HG02763 (cell line): ENCODE measurements at regions not wholly inside any gene's neighbourhood (a gene's known extent, or its start where the extent isn't known, plus 50 kb on each side); places are given as distances from the start of the nearest gene placed in this dataset.
"Not testable (repeated sequence)": the region's sequence is repeated elsewhere in the genome, so short reads cannot be mapped to it uniquely, and the experiment has no call there.

Experiments
- ATAC-seq: cut with Tn5 transposase; IDR thresholded peaks from one replicate; pipeline ENCODE4 v1.9.1; 2021; ENCODE audit warnings: mild to moderate bottlenecking, moderate library complexity; ENCODE audit not compliant: unreplicated experiment

- ATAC-seq = not testable (repeated sequence)
Measured at GRCh38 chr6:67686225-67686624, 948.9 kb upstream of the ADGRB3 start.

GRCh38 chr6:67683960-67684359, 951.1 kb upstream of the ADGRB3 start:
- ATAC-seq = no peak

- ATAC-seq = no peak
Measured at GRCh38 chr6:67680297-67680932, 954.7 kb upstream of the ADGRB3 start.

- ATAC-seq = no peak
Measured at GRCh38 chr6:67679566-67680296, 955.4 kb upstream of the ADGRB3 start.

GRCh38 chr6:67676892-67677291, 958.2 kb upstream of the ADGRB3 start:
- ATAC-seq = no peak

- no peak for ATAC-seq
Measured at GRCh38 chr6:67667637-67668422, 967.3 kb upstream of the ADGRB3 start.

GRCh38 chr6:67666177-67666964, 968.7 kb upstream of the ADGRB3 start:
- no peak for ATAC-seq

GRCh38 chr6:67664942-67665341, 970.1 kb upstream of the ADGRB3 start:
- ATAC-seq = no peak

- ATAC-seq = no peak
Measured at GRCh38 chr6:67663105-67663895, 971.8 kb upstream of the ADGRB3 start.

GRCh38 chr6:67653561-67653960, 981.5 kb upstream of the ADGRB3 start:
- no peak for ATAC-seq

- ATAC-seq = no peak
Measured at GRCh38 chr6:67646550-67646949, 988.5 kb upstream of the ADGRB3 start.

GRCh38 chr6:67643281-67643680, 991.8 kb upstream of the ADGRB3 start:
- no peak for ATAC-seq

GRCh38 chr6:67642582-67642981, 992.5 kb upstream of the ADGRB3 start:
- ATAC-seq = no peak

- ATAC-seq = no peak
Measured at GRCh38 chr6:67640484-67640883, 994.6 kb upstream of the ADGRB3 start.

GRCh38 chr6:67639161-67639560, 995.9 kb upstream of the ADGRB3 start:
- no peak for ATAC-seq

- no peak for ATAC-seq
Measured at GRCh38 chr6:67634199-67634598, 1000.9 kb upstream of the ADGRB3 start.

GRCh38 chr6:67633058-67633457, 1002.0 kb upstream of the ADGRB3 start:
- ATAC-seq = no peak

GRCh38 chr6:67630146-67630545, 1004.9 kb upstream of the ADGRB3 start:
- no peak for ATAC-seq

GRCh38 chr6:67629258-67629657, 1005.8 kb upstream of the ADGRB3 start:
- ATAC-seq = no peak

GRCh38 chr6:67615796-67616195, 1019.3 kb upstream of the ADGRB3 start:
- no peak for ATAC-seq
